CD4-positive, alpha-beta T cell treated with Interleukin-10 for 1 hour (primary cell): ENCODE measurements at regions not wholly inside any gene's neighbourhood (a gene's known extent, or its start where the extent isn't known, plus 50 kb on each side); places are given as distances from the start of the nearest gene placed in this dataset.

Experiments
- DNase-seq: peaks from one replicate; pipeline ENCODE4 v3.0.0-alpha.2; 2020

DNA sequence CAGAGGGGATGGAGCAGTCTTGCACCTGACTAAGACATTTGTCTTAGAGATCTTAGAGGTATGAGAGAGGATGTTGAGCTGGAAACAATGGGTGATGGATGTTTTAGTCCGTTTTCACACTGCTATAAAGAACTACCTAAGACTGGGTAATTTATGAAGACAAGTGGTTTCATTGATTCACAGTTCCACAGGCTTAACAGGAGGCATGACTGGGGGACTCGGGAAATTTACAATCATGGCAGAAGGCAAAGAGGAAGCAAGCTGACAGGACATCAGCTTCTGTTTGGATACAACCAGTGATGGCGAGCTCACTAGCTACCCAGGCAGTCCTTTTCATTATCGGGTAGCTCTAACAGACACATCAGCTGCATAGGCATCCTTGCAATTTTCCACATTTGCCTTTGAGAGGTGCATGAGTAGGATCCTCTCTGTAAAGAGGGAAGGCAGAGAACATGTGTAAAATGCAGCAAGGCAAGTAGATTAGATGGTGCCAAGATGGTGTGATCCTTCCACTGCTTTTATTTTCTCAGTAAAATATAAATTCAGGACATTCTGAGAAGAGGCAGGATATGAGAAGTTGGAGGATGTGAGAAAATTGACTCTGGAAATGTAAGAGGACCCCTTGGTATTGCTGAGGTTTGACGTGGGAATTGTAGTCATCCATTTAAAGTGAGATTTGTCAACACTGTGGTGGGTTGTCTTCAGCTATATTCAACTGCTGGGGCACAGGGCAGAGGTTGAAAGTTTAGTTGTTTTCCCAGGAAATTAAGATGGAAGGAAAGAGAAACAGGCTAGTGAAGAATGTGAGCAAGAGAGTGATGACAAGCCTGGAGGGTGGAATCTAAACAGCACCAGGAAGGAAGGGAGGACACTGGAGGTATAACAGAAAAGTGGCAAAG is 1140.0 kb upstream of the AUTS2 start:
- DNase-seq: no peak

- no peak for DNase-seq
Observed at GRCh38 chr7:68461430-68461829, 1136.8 kb upstream of the AUTS2 start.

- no peak for DNase-seq
Observed at GRCh38 chr7:68470836-68471435, 1127.3 kb upstream of the AUTS2 start.

DNA sequence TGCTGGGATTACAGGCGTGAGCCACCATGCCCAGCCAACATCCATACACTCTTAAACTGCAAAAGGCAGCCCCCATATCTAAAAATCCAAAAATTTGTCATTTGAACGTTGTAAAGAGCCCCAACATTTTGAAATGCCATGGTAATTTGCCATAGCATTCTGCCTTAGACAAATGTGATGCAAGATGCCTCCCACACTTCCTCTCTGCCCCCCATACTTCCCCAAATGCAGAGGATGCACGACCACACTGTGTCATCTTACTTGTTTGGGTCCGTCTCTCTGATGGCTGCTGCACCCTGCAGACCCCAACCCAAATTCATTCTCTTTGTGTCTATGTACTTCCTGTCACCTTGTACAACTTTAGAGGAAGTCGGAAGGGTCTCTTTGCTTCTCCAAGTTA is 1125.6 kb upstream of the AUTS2 start:
- DNase-seq: no peak

- no peak for DNase-seq
Observed at GRCh38 chr7:68474661-68475216, 1123.5 kb upstream of the AUTS2 start.

- no peak for DNase-seq
Observed at GRCh38 chr7:68476966-68477365, 1121.3 kb upstream of the AUTS2 start.

DNA sequence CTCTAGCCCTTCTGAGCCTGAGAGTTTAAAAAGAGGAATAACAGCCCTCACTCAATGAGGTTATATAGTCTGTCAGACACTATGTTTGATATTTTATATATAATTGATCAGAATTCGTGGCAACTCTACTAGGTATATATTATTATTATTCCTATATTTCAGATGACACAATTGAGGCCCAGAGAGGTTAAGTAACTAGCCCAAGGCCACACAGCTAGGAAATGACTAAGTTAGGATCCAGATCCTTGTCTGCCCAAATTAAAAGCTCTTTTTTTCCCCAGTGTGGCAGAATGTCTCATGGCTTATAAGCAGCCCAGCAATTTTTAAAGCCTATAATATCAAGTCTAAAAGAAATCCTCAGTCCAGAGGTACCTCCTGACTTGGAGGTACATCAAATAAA is 1119.9 kb upstream of the AUTS2 start:
- no peak for DNase-seq

DNA sequence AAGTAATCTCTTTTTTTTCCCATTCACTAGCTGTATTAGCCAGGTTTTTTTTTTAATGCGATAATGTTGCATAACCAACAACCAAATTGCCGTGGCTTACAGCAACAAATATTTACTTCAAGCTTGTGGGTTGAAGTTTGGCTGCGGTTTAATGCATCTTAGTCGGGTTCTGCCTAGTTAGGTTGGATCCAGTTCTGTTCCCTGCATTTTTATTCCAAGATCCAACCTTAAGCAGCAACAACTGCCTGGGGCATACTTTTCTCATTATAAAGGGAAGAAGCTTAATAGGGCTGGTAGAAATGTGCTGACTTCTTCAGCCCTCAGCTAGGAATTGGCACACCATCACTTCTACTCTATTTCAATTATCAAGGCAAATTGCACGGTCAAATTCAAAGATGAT is 1115.5 kb upstream of the AUTS2 start:
- no peak for DNase-seq

- no peak for DNase-seq
Observed at GRCh38 chr7:68484731-68485130, 1113.5 kb upstream of the AUTS2 start.

DNA sequence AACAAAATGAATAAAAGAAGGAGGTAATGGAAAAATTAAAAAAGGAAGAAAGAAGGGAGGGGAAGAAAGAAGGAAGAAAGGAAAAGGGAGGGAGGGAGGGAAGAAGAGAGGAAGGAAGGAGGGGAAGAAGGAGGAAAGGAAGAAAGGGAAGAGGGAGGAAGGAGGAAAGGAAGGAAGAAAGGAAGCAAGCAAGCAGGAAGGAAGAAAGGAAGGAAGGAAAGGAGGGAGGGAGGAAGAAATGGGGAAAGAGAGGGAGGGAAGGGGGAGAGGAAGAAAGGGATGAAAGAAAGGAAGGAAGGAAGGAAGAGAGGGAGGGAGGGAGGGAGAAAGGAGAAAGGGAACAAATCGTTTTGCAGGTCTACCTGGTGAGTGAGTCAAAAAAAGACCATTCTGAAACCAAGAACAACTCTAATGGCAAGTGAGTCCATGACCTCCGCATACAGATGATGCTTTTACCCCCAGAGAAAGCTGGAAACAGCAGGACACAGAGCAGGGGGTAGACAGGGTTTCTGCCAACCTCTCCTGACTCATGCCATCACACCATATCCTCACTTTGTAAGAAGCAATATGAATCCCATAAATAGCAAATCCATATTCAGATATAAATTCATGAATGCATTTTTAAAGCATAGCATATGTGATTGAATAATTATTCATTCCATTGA is 1112.9 kb upstream of the AUTS2 start:
- DNase-seq: no peak

DNA sequence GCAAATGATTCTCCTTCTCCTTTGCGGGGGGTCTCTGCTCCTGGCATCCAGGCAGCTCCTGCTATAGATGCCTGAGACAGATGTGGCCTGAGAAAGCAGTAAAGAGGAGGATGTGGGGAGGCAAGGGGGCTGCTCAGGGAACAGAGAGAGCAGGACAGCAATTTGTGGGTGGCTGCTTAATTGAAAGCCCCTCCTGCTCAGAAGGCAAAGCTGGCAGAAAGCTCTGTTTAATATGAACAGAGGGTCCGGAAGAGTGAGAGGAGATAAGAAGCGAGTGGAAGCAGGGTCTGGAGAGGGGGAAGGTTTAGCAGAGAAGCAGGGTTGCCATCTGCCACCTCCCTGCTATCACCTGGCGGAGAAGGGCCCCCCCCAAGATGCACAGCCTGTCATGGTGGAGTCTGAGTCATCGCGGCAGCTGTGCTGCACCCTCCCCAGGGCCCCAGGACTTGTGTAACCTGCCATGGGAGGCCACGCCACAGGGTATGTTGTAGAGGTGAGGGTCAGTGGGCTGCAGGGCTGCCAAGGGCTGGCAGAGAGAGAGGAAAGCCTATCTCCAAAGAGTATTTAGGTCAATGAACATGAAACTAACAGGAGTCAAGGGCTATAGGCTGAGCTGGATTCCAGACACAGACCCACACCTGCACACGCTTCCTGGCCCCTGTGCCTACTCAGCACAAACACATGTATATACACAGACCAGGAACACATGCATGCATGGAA is 1109.8 kb upstream of the AUTS2 start:
- no peak for DNase-seq

- no peak for DNase-seq
Observed at GRCh38 chr7:68491523-68492358, 1106.5 kb upstream of the AUTS2 start.

- no peak for DNase-seq
Observed at GRCh38 chr7:68492359-68492690, 1106.0 kb upstream of the AUTS2 start.

- DNase-seq: no peak
Observed at GRCh38 chr7:68503400-68503799, 1094.9 kb upstream of the AUTS2 start.

- DNase-seq: no peak
Observed at GRCh38 chr7:68504716-68505115, 1093.6 kb upstream of the AUTS2 start.

DNA sequence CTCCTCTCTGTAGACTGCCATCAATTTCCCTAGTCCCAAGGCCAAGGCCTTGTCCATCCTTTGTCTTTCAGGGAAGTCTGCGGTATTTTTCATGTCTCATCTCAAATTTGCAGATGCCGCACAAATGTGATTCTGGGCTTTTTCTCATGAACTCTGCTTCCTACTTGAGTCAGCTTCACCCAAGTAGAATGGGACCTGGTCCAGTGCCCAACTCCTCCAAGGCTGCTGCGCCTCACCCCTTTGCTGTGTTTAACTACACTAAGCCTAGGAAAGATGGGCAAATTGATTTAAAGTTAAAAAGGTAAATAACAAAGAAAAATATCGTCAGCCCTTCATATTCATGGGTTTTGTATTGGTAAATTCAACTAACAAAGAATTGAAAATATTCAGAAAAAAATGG is 1092.6 kb upstream of the AUTS2 start:
- DNase-seq: no peak

- DNase-seq: no peak
Observed at GRCh38 chr7:68507668-68508067, 1090.6 kb upstream of the AUTS2 start.

DNA sequence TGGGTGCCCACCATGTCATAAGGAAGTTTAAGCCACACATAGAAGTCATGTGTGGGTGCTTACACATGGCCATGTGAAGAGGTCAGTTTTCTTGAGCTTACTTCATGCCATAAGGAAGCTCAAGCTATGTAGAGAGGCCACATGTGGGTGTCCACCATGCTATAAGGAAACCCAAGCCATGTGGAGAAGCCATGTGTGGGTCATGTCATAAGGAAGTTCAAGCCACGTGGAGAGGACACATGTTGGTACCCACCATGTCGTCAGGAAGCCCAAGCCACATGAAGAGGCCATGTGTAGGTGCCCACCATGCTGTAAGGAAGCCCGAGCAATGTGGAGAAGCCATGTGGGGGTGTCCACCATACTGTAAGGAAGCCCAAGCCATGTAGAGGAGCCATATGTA is 1089.2 kb upstream of the AUTS2 start:
- no peak for DNase-seq

DNA sequence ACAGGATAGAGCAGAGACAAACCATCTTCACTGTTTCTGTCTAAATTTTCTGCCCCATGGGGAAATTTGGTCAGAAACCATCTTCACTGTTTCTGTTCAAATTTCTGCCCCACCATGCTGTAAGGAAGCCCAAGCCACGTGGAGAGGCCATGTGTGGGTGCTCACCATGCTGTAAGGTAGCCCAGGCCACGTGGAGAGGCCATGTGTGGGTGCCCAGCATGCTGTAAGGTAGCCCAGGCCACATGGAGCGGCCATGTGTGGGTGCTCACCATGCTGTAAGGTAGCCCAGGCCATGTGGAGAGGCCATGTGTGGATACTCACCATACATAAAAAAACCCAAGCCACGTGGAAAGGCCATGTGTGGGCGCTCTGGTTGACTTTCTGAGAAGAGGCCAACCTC is 1088.7 kb upstream of the AUTS2 start:
- no peak for DNase-seq

GRCh38 chr7:68511281-68511680 is 1087.0 kb upstream of the AUTS2 start:
- no peak for DNase-seq

DNA sequence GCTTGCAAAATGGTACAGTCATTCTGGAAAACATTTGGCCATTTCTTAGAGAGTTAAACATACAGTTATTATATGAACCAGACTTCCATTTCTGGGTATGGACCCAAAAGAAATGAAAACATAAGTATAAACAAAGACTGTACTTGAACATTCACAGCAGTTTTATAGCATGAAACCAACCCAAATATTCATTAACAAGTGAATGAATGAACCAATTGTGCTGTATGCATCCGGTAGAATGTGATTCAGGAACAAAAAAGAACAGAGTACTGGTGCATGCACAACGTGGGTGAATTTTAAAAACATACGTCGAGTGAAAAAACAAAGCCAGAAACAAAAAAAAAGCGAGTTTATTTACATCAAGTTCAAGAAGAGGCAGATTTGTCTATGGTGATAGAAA is 1085.8 kb upstream of the AUTS2 start:
- no peak for DNase-seq

- DNase-seq: no peak
Observed at GRCh38 chr7:68518060-68518459, 1080.2 kb upstream of the AUTS2 start.
